ENCODE measurements at regions not wholly inside any gene's neighbourhood (a gene's known extent, or its start where the extent isn't known, plus 50 kb on each side); places are given as distances from the start of the nearest gene placed in this dataset.

GRCh38 chr2:41622301-41622700, 425.5 kb upstream of the PKDCC start:
- no peak for DNase-seq (ENCODE audit: low read depth in 1 of 2, low spot score in 1 of 2)
- Histone ChIP-seq H3K4me3 (replicated peaks; ENCODE audit: insufficient read depth, low read length) (no peak overlapping the region), H3K27me3 (ENCODE audit: insufficient read depth, poor library complexity, severe bottlenecking) (no peaks in the 10 kb centered on the region), H3K27ac (replicated peaks) (no peak overlapping the region)
- TF ChIP-seq GABPA (IDR thresholded peaks at IDR 0.05; ENCODE audit: low read depth) (no peak), POLR2AphosphoS5 (IDR thresholded peaks at IDR 0.05; ENCODE audit: low read depth) (no peak), SPI1 (IDR thresholded peaks at IDR 0.05; ENCODE audit: borderline replicate concordance, low read depth) (no peak)
- TF ChIP-seq, protein P1, sequence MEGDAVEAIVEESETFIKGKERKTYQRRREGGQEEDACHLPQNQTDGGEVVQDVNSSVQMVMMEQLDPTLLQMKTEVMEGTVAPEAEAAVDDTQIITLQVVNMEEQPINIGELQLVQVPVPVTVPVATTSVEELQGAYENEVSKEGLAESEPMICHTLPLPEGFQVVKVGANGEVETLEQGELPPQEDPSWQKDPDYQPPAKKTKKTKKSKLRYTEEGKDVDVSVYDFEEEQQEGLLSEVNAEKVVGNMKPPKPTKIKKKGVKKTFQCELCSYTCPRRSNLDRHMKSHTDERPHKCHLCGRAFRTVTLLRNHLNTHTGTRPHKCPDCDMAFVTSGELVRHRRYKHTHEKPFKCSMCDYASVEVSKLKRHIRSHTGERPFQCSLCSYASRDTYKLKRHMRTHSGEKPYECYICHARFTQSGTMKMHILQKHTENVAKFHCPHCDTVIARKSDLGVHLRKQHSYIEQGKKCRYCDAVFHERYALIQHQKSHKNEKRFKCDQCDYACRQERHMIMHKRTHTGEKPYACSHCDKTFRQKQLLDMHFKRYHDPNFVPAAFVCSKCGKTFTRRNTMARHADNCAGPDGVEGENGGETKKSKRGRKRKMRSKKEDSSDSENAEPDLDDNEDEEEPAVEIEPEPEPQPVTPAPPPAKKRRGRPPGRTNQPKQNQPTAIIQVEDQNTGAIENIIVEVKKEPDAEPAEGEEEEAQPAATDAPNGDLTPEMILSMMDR (IDR thresholded peaks at IDR 0.05; ENCODE audit: insufficient read depth, low read length): no peak
- TF ChIP-seq, protein P2, sequence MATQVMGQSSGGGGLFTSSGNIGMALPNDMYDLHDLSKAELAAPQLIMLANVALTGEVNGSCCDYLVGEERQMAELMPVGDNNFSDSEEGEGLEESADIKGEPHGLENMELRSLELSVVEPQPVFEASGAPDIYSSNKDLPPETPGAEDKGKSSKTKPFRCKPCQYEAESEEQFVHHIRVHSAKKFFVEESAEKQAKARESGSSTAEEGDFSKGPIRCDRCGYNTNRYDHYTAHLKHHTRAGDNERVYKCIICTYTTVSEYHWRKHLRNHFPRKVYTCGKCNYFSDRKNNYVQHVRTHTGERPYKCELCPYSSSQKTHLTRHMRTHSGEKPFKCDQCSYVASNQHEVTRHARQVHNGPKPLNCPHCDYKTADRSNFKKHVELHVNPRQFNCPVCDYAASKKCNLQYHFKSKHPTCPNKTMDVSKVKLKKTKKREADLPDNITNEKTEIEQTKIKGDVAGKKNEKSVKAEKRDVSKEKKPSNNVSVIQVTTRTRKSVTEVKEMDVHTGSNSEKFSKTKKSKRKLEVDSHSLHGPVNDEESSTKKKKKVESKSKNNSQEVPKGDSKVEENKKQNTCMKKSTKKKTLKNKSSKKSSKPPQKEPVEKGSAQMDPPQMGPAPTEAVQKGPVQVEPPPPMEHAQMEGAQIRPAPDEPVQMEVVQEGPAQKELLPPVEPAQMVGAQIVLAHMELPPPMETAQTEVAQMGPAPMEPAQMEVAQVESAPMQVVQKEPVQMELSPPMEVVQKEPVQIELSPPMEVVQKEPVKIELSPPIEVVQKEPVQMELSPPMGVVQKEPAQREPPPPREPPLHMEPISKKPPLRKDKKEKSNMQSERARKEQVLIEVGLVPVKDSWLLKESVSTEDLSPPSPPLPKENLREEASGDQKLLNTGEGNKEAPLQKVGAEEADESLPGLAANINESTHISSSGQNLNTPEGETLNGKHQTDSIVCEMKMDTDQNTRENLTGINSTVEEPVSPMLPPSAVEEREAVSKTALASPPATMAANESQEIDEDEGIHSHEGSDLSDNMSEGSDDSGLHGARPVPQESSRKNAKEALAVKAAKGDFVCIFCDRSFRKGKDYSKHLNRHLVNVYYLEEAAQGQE (IDR thresholded peaks at IDR 0.05; ENCODE audit: insufficient replicate concordance, low read depth): no peak

GRCh38 chr2:41626936-41627335, 420.9 kb upstream of the PKDCC start:
- no peak overlapping the region for H3K27ac ChIP-seq (replicated peaks)
- TF ChIP-seq, protein P1 (IDR thresholded peaks at IDR 0.05; ENCODE audit: insufficient read depth, low read length): no peak
- TF ChIP-seq GABPA (IDR thresholded peaks at IDR 0.05; ENCODE audit: low read depth): no peak
- TF ChIP-seq, protein P2 (IDR thresholded peaks at IDR 0.05; ENCODE audit: insufficient replicate concordance, low read depth): no peak
- no peak overlapping the region for H3K4me3 ChIP-seq (replicated peaks; ENCODE audit: insufficient read depth, low read length)
- H3K27me3 ChIP-seq (ENCODE audit: insufficient read depth, poor library complexity, severe bottlenecking): no peaks in the 10 kb centered on the region
- no peak for DNase-seq (ENCODE audit: low read depth in 1 of 2, low spot score in 1 of 2)

GRCh38 chr2:41634686-41635085, 413.1 kb upstream of the PKDCC start:
- H3K4me3 ChIP-seq (replicated peaks; ENCODE audit: insufficient read depth, low read length): no peak overlapping the region
- H3K27me3 ChIP-seq (ENCODE audit: insufficient read depth, poor library complexity, severe bottlenecking): no peaks in the 10 kb centered on the region
- TF ChIP-seq POLR2AphosphoS5 (IDR thresholded peaks at IDR 0.05; ENCODE audit: low read depth) (no peak), GABPA (IDR thresholded peaks at IDR 0.05; ENCODE audit: low read depth) (no peak), SPI1 (IDR thresholded peaks at IDR 0.05; ENCODE audit: borderline replicate concordance, low read depth) (no peak)
- TF ChIP-seq, protein P1 (IDR thresholded peaks at IDR 0.05; ENCODE audit: insufficient read depth, low read length): no peak
- TF ChIP-seq, protein P2 (IDR thresholded peaks at IDR 0.05; ENCODE audit: insufficient replicate concordance, low read depth): no peak
- no peak overlapping the region for H3K27ac ChIP-seq (replicated peaks)
- DNase-seq (ENCODE audit: low read depth in 1 of 2, low spot score in 1 of 2): no peak

Data from HL-60 (cell line).